ENCODE measurements at regions not wholly inside any gene's neighbourhood (a gene's known extent, or its start where the extent isn't known, plus 50 kb on each side); places are given as distances from the start of the nearest gene placed in this dataset.

GRCh38 chr14:22434901-22435550 lies 154.0 kb downstream of the DAD1 start:
- Histone ChIP-seq H3K23ac (ENCODE audit: insufficient read length) (no peak overlapping the region), H4K20me1 (replicated peaks in 1 of 2; ENCODE audit: control insufficient read depth in 1 of 2, insufficient read depth in 2 of 2, low read length in 2 of 2) (no peaks in the 10 kb centered on the region), H3K4me1 (replicated peaks in 1 of 4; ENCODE audit: control insufficient read depth in 3 of 4, insufficient read depth in 4 of 4, low read length in 3 of 4) (no peaks in the 10 kb centered on the region), H4K8ac (ENCODE audit: extremely low read depth, insufficient read depth, low read length) (no peak overlapping the region), H2BK5ac (ENCODE audit: low read depth, low read length) (no peak overlapping the region), H3K14ac (ENCODE audit: insufficient read length) (no peak overlapping the region), H3K4me2 (ENCODE audit: insufficient read depth in 1 of 2, low read depth in 2 of 2, low read length in 2 of 2) (no peak overlapping the region), H3K23me2 (ENCODE audit: low read depth, low read length) (no peaks in the 10 kb centered on the region), H3K4ac (replicated peaks; ENCODE audit: insufficient read length, low read depth, low read length) (no peak overlapping the region), H3K4me3 (ENCODE audit: extremely low read depth in 1 of 4, insufficient read depth in 2 of 4, low read depth in 3 of 4, low read length in 4 of 4) (no peak overlapping the region), H3K9me3 (ENCODE audit: insufficient read depth in 2 of 2, low read depth in 1 of 2, low read length in 1 of 2) (no peaks in the 10 kb centered on the region), H2BK120ac (replicated peaks; ENCODE audit: low read depth, low read length) (no peak overlapping the region), H2AK5ac (ENCODE audit: low read depth, low read length) (no peak overlapping the region), H2AFZ (ENCODE audit: low read length) (no peak overlapping the region), H3K79me2 (ENCODE audit: control insufficient read depth in 1 of 2, insufficient read depth in 2 of 2, low read length in 2 of 2) (no peaks in the 10 kb centered on the region), H3K79me1 (ENCODE audit: low read depth, low read length) (no peaks in the 10 kb centered on the region), H3K9ac (replicated peaks in 1 of 4; ENCODE audit: extremely low read depth in 1 of 4, low read depth in 3 of 4, low read length in 3 of 4) (no peak overlapping the region), H4K5ac (ENCODE audit: insufficient read length, low read depth, low read length) (no peak overlapping the region), H2BK15ac (ENCODE audit: low read length) (no peak overlapping the region), H3K36me3 (ENCODE audit: control insufficient read depth in 2 of 4, insufficient read depth in 4 of 4, low read length in 3 of 4) (no peaks in the 10 kb centered on the region), H3K27me3 (replicated peaks in 1 of 4; ENCODE audit: control insufficient read depth in 3 of 4, extremely low read depth in 1 of 4, insufficient read depth in 3 of 4, low read length in 3 of 4) (no peaks in the 10 kb centered on the region), H2BK20ac (ENCODE audit: low read length) (no peak overlapping the region), H2BK12ac (ENCODE audit: low read depth, low read length) (no peak overlapping the region), H3K18ac (ENCODE audit: extremely low read depth, low read length) (no peak overlapping the region), H3K27ac (ENCODE audit: low read depth, low read length) (no peak overlapping the region), H3K56ac (replicated peaks; ENCODE audit: insufficient read length, low read depth, low read length) (no peak overlapping the region), H4K91ac (replicated peaks; ENCODE audit: insufficient read length, low read length) (no peak overlapping the region)
- ChIA-PET POLR2A (ENCODE audit: partially characterized antibody) (no interaction called here), CTCF (ENCODE audit: partially characterized antibody) (interaction anchor here (0.9 to 1.8 kb wide), 11 partner anchors 10 to 135 kb away, joined by 3 to 9 read pairs (median 4); no protein-coding TSS in a partner anchor)
- FAIRE-seq (no peak), DNase-seq (ENCODE audit: low read depth in 1 of 2, low spot score in 2 of 2) (no peak)
- 86% methylated on average over 6 of the region's 6 CpGs; no CpG with 5 or more reads in 1 of the 2 experiments for WGBS, 2 experiments (ENCODE audit: extremely low coverage in 1 of 2, insufficient coverage in 1 of 2, insufficient read length in 1 of 2, insufficient replicate concordance in 2 of 2, low coverage in 1 of 2, low lambda C conversion rate in 2 of 2, missing lambda C conversion rate in 1 of 2)
- TF ChIP-seq GTF2F1 (IDR thresholded peaks at IDR 0.05; ENCODE audit: borderline replicate concordance, low read depth, low read length) (no peak), YY1 (IDR thresholded peaks at IDR 0.05; ENCODE audit: low read depth, low read length) (no peak), POLR2AphosphoS5 (IDR thresholded peaks at IDR 0.05; ENCODE audit: low read depth, low read length) (no peak), SP4 (IDR thresholded peaks at IDR 0.05; ENCODE audit: low read length) (no peak), RNF2 (IDR thresholded peaks at IDR 0.05; ENCODE audit: borderline replicate concordance, low read depth, low read length, missing control alignments, poor library complexity, severe bottlenecking) (no peak), TAF1 (IDR thresholded peaks at IDR 0.05; ENCODE audit: low read depth, low read length) (no peak), TBP (IDR thresholded peaks at IDR 0.05; ENCODE audit: low read depth, low read length) (no peak), BCL11A (IDR thresholded peaks at IDR 0.05; ENCODE audit: low read depth in 2 of 2, low read length in 2 of 2) (no peak), E2F6 (IDR thresholded peaks at IDR 0.05) (no peak), FOSL1 (IDR thresholded peaks at IDR 0.05; ENCODE audit: insufficient read depth, low read depth, low read length) (no peak), TAF7 (optimal IDR thresholded peaks at IDR 0.05; ENCODE audit: borderline replicate concordance, low read depth, low read length) (no peak), CHD2 (IDR thresholded peaks at IDR 0.05; ENCODE audit: low read length) (no peak), SIN3A (conservative IDR thresholded peaks at IDR 0.05 in 1 of 2, IDR thresholded peaks at IDR 0.05 in 1 of 2; ENCODE audit: low read depth in 1 of 2, low read length in 2 of 2) (no peak)
